ENCODE measurements at regions not wholly inside any gene's neighbourhood (a gene's known extent, or its start where the extent isn't known, plus 50 kb on each side); places are given as distances from the start of the nearest gene placed in this dataset.

DNA sequence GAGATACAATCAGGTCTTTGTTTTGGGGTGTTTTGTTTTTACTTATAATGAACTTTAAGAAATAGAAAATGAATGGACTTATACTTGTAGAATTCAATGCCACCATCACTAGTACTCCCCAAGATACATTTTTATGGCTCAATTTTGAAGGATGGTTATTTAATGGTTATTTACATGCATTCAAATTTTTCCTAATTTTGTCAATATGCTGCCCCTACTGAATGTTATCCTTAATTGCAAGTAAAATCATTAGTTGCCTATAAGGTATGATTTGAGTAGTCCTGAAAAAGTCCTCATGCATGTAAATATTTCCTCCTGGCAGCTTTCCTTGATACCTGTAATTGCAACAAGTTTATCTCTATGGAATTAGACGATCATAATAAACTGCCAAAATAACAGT, 391.2 kb downstream of the BCAT1 start:
- no peak for ATAC-seq (ENCODE audit: insufficient read depth, low FRiP score)
- TF ChIP-seq CTCF (IDR thresholded peaks at IDR 0.05; ENCODE audit: control extremely low read depth, extremely low read depth), result no peak
- Histone ChIP-seq H3K4me1 (ENCODE audit: control insufficient read depth in 5 of 5, insufficient read depth in 5 of 5, low read length in 5 of 5) (peaks cover 0 to 40% (median 6%) of the 10 kb centered on the region in 5 donors), H3K36me3 (ENCODE audit: control insufficient read depth in 4 of 4, insufficient read depth in 4 of 4, low read length in 4 of 4) (no peaks in the 10 kb centered on the region), H3K27me3 (ENCODE audit: control insufficient read depth in 3 of 3, insufficient read depth in 3 of 3, low read length in 2 of 3) (no peaks in the 10 kb centered on the region), H3K9me3 (ENCODE audit: control insufficient read depth in 4 of 4, insufficient read depth in 3 of 4, low read length in 3 of 4) (peaks cover 0 to 4% (median 0%) of the 10 kb centered on the region in 4 donors), H3K27ac (ENCODE audit: low read depth in 1 of 2, low read length in 1 of 2) (no peak overlapping the region), H3K4me3 (no peak overlapping the region), H3K9ac (ENCODE audit: insufficient read depth in 1 of 2, low read length in 2 of 2) (no peak overlapping the region)
- no peak for DNase-seq
- WGBS, 2 donors, result 77 to 81% methylated on average over 1 of the region's 1 CpG

- H3K4me1 ChIP-seq (ENCODE audit: control insufficient read depth in 5 of 5, insufficient read depth in 5 of 5, low read length in 5 of 5), result peaks cover 0 to 46% (median 6%) of the 10 kb centered on the region in 5 donors
- TF ChIP-seq CTCF (IDR thresholded peaks at IDR 0.05; ENCODE audit: control extremely low read depth, extremely low read depth), result no peak
- DNase-seq (no peak), ATAC-seq (ENCODE audit: insufficient read depth, low FRiP score) (no peak)
- H3K27ac ChIP-seq (ENCODE audit: low read depth in 1 of 2, low read length in 1 of 2), result no peak overlapping the region
- peaks cover 0 to 4% (median 0%) of the 10 kb centered on the region in 4 donors for H3K9me3 ChIP-seq (ENCODE audit: control insufficient read depth in 4 of 4, insufficient read depth in 3 of 4, low read length in 3 of 4)
- H3K36me3 ChIP-seq (ENCODE audit: control insufficient read depth in 4 of 4, insufficient read depth in 4 of 4, low read length in 4 of 4), result no peaks in the 10 kb centered on the region
- H3K27me3 ChIP-seq (ENCODE audit: control insufficient read depth in 3 of 3, insufficient read depth in 3 of 3, low read length in 2 of 3), result no peaks in the 10 kb centered on the region
- WGBS, 2 donors, result 48 to 49% methylated on average over 2 of the region's 2 CpGs
- no peak overlapping the region for H3K9ac ChIP-seq (ENCODE audit: insufficient read depth in 1 of 2, low read length in 2 of 2)
- no peak overlapping the region for H3K4me3 ChIP-seq
Observed at GRCh38 chr12:24555730-24556129, 393.2 kb downstream of the BCAT1 start.

DNA sequence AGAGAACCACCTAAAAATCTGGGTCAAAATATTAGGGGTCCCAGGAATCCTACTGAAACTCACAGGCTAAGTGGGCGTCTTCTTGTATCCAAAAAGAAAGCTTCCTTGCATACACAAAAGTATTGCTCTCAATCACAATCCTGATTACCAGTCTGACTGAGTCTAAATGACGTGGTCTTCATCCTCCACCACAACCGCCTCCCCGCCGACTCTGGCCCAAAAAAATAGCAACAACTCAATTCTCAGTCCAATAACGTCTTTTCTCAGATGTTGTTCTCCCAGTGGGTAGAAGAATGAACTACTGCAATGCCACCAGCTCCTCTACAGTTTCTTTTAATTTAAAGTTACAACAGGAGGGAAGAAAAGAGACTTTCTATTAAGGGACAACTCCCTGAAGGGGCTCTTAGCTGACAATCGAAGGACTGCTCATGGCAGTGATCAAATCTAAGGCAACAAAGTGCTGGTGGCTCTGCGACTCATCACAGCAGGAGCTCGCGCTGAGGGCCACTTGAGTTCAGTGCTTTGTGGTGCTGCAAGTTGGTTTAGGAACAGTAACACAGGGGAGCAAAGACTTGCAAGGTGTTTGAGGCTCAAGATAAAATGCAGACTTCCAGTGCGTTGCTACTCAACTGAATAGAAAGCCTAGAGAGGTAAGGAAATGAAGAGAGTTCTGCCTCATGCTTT, 394.1 kb downstream of the BCAT1 start:
- Histone ChIP-seq H3K36me3 (ENCODE audit: control insufficient read depth in 4 of 4, insufficient read depth in 4 of 4, low read length in 4 of 4) (no peaks in the 10 kb centered on the region), H3K4me3 (no peak overlapping the region), H3K4me1 (ENCODE audit: control insufficient read depth in 5 of 5, insufficient read depth in 5 of 5, low read length in 5 of 5) (peaks cover 0 to 43% (median 6%) of the 10 kb centered on the region in 5 donors), H3K27me3 (ENCODE audit: control insufficient read depth in 3 of 3, insufficient read depth in 3 of 3, low read length in 2 of 3) (no peaks in the 10 kb centered on the region), H3K27ac (ENCODE audit: low read depth in 1 of 2, low read length in 1 of 2) (no peak overlapping the region), H3K9me3 (ENCODE audit: control insufficient read depth in 4 of 4, insufficient read depth in 3 of 4, low read length in 3 of 4) (peaks cover 0 to 4% (median 0%) of the 10 kb centered on the region in 4 donors), H3K9ac (ENCODE audit: insufficient read depth in 1 of 2, low read length in 2 of 2) (no peak overlapping the region)
- ATAC-seq (ENCODE audit: insufficient read depth, low FRiP score) (no peak), DNase-seq (no peak)
- no peak for TF ChIP-seq CTCF (IDR thresholded peaks at IDR 0.05; ENCODE audit: control extremely low read depth, extremely low read depth)
- WGBS, 2 donors, result 76 to 91% methylated on average over 11 of the region's 11 CpGs

DNA sequence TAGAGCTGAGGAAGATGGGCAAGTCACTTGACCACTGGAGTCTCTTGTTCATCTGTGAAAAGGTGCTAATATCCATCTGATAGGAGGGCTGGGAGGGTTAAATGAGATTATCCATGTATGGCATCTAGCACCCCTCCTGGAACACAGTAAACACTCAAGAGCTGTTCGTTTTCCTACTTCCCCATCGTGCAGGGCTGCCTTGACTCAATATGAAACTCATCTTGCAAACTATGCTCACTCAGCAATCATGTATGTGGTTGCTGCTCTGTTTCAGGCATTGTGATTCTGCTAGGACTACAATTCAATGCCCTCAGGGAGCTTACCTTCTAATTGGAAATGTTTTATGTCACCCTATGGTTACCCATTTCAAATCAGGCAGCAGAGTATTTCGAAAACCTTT, 395.6 kb downstream of the BCAT1 start:
- H3K27ac ChIP-seq (ENCODE audit: low read depth in 1 of 2, low read length in 1 of 2), result no peak overlapping the region
- H3K9me3 ChIP-seq (ENCODE audit: control insufficient read depth in 4 of 4, insufficient read depth in 3 of 4, low read length in 3 of 4), result peaks cover 0 to 4% (median 0%) of the 10 kb centered on the region in 4 donors
- TF ChIP-seq CTCF (IDR thresholded peaks at IDR 0.05; ENCODE audit: control extremely low read depth, extremely low read depth), result no peak
- DNase-seq (no peak), ATAC-seq (ENCODE audit: insufficient read depth, low FRiP score) (no peak)
- no peak overlapping the region for H3K4me3 ChIP-seq
- WGBS, 2 donors, result 64 to 80% methylated on average over 3 of the region's 3 CpGs
- H3K9ac ChIP-seq (ENCODE audit: insufficient read depth in 1 of 2, low read length in 2 of 2), result no peak overlapping the region
- H3K36me3 ChIP-seq (ENCODE audit: control insufficient read depth in 4 of 4, insufficient read depth in 4 of 4, low read length in 4 of 4), result no peaks in the 10 kb centered on the region
- H3K27me3 ChIP-seq (ENCODE audit: control insufficient read depth in 3 of 3, insufficient read depth in 3 of 3, low read length in 2 of 3), result no peaks in the 10 kb centered on the region
- peaks cover 0 to 28% (median 4%) of the 10 kb centered on the region in 5 donors for H3K4me1 ChIP-seq (ENCODE audit: control insufficient read depth in 5 of 5, insufficient read depth in 5 of 5, low read length in 5 of 5)
